ENCODE measurements at regions not wholly inside any gene's neighbourhood (a gene's known extent, or its start where the extent isn't known, plus 50 kb on each side); places are given as distances from the start of the nearest gene placed in this dataset.

DNA sequence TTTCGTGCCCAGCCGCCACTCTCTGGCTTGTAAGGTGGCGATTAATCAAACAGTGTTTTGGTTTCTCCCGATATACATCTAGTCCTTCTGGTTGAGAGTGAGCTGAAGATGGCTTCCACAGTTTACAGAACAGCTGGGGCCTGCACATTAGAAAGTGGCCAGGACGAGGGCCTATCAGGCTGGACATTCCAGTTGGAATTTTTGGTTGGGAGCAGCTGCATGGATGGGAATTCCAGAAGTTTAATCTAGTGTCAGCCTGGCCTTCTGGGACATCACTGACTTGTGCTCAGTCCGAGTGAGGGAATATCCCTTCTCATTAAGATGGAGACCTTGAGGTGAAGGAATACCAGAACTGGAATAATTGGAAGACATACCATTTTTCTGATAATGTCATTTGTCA lies 118.1 kb upstream of the SIX2 start:
- TF ChIP-seq, protein P1, sequence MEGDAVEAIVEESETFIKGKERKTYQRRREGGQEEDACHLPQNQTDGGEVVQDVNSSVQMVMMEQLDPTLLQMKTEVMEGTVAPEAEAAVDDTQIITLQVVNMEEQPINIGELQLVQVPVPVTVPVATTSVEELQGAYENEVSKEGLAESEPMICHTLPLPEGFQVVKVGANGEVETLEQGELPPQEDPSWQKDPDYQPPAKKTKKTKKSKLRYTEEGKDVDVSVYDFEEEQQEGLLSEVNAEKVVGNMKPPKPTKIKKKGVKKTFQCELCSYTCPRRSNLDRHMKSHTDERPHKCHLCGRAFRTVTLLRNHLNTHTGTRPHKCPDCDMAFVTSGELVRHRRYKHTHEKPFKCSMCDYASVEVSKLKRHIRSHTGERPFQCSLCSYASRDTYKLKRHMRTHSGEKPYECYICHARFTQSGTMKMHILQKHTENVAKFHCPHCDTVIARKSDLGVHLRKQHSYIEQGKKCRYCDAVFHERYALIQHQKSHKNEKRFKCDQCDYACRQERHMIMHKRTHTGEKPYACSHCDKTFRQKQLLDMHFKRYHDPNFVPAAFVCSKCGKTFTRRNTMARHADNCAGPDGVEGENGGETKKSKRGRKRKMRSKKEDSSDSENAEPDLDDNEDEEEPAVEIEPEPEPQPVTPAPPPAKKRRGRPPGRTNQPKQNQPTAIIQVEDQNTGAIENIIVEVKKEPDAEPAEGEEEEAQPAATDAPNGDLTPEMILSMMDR (IDR thresholded peaks at IDR 0.05; ENCODE audit: extremely low read depth, missing control alignments), result no peak
- no peak for DNase-seq (ENCODE audit: low spot score)

DNA sequence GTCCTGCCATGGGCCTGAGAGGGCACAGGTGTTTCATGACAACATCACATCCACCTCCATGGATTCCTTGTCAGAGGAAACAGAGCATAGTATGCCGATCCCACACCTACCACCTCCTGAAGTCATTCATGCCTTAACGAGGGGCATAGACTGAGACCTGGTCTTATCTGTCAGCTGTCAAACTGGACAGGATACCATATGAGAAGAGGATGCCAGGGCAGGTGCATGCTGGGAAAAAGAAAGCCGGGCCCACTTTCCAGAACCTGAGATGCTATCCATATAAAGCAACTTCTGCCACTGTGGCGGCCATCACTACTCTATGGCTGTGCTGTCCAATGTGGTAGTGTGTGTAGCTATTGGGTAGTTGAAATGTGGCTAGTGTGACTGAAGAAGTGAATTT lies 116.0 kb upstream of the SIX2 start:
- TF ChIP-seq, protein P1 (IDR thresholded peaks at IDR 0.05; ENCODE audit: extremely low read depth, missing control alignments), result no peak
- no peak for DNase-seq (ENCODE audit: low spot score)

DNA sequence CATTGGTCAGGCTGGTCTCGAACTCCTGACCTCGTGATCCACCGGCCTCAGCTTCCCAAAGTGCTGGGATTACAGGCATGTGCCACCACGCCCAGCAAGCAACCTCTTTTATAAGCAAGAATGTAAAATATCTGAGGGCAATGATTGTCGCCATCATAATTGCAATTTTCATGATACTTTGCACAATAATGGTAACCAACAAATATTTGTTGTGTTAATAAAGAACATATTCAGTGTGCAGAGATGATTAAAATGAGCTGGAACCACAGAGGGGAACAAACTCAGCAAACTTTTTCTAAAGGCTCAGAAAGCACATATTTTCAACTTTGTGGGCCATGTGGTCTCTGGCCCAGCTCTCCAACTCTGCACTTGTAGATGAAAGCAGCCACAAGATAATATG lies 115.2 kb upstream of the SIX2 start:
- DNase-seq (ENCODE audit: low spot score), result no peak
- TF ChIP-seq, protein P1 (IDR thresholded peaks at IDR 0.05; ENCODE audit: extremely low read depth, missing control alignments), result no peak

DNA sequence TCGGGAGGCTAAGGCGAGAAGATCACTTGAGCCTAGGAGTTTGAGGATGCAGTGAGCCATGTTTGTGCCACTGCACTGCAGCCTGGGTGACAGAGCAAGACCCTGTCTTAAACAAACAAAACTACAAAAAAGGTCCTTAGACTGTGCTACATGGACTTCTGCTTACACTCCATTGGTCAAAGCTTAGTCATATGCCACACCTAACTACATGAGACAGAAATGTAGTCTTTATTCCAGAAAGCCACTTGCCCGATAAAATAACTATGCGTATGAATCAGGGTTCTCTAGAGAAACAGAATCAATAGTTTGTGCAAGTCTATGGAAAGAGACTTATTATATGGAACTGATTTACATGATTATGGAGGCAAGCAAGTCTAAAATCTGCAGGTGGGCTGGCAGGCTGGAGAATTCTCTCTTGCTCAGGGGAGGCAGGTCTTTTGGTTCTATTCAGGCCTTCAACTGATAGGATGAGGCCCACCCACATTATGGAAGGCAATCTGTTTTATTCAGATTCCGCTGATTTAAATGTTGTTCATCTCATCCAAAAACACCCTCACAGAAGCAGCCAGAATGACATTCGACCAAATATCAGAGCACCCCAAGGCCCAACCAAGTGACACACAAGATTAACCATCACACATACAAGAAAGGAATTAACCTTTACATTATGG lies 114.4 kb upstream of the SIX2 start:
- no peak for DNase-seq (ENCODE audit: low spot score)
- TF ChIP-seq, protein P1 (IDR thresholded peaks at IDR 0.05; ENCODE audit: extremely low read depth, missing control alignments), result no peak

DNA sequence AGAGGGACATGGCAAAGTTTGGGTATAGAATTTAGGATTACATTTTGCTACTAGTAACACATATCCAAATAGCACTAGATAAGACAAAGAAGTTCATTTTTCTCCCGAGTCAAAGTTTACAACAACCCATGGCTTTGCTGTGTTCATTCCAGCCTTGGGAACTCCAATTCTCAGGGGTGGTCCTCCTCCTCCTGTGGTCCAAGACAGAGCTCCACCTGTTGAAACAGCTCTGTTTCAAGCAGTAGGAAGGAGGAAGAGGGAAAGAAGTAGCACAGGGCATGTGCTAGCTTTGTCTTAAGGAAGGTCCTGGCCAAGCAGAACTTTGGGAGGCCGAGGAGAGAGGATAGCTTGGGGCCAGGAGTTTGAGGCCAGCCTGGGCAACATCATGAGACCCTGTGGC lies 113.8 kb upstream of the SIX2 start:
- TF ChIP-seq, protein P1 (IDR thresholded peaks at IDR 0.05; ENCODE audit: extremely low read depth, missing control alignments), result no peak
- no peak for DNase-seq (ENCODE audit: low spot score)

DNA sequence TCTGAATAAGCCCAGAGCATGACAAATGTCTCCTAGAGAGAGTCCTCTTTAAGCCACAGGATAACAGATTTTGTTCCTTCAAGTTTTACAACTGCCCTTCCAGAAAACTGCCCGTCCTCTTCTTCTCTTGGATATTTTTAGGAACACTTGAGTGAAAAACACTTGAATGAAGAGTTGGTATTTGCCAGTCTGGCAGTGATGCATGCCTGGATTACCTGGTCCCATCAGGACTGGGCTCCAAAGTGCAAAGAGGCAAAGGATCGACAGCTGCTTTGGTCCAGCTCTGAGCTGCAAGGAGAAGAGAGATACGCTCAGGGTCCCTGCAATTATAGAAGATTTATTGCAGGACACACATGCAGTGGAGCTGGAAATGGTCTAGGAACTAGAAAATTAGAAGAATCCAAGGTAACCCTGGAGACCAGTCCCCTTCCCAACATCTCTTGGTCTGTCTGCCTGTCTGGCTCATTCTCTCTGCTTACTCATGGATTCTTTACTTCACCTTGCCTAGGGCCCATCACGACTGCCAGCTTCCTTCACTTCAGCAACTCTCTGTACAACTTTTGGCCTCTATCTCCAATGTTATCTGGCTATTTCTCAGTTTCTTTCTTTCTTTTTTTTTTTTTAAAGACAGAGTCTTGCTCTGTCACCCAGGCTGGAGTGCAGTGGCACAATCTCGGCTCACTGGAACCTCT lies 112.1 kb upstream of the SIX2 start:
- DNase-seq (ENCODE audit: low spot score), result no peak
- TF ChIP-seq, protein P1 (IDR thresholded peaks at IDR 0.05; ENCODE audit: extremely low read depth, missing control alignments), result no peak

DNA sequence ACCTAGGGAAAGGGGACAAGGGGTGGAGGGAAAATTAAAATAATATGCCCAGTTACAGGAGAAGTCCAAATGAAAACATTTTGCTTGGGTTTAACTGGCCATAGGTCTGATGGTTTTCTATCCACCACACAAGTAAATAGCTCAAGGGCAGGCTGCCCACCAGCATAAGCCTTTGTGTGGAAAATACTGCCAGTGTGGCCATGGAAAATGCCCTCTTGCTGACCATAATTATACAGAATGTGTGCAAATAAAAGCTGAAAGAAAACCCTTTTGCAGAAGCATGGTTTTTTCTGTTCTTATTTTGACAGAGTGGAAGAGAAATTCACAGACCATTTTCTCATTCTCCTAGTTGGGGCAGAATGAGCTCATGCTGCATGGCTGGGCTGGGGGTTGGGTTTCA lies 111.3 kb upstream of the SIX2 start:
- DNase-seq (ENCODE audit: low spot score), result no peak
- TF ChIP-seq, protein P1 (IDR thresholded peaks at IDR 0.05; ENCODE audit: extremely low read depth, missing control alignments), result no peak
